Hypothalamus (tissue), 51 donors: ENCODE measurements at regions not wholly inside any gene's neighbourhood (a gene's known extent, or its start where the extent isn't known, plus 50 kb on each side); places are given as distances from the start of the nearest gene placed in this dataset.
A peak's percentile ranks its signal among the peaks of the same experiment; 100 is the strongest.

ENCODE experiments used
- DNase-seq, 51 donors: peaks; one replicate each; lab custom pipeline; 2025; lab: John Stamatoyannopoulos, UW

DNA sequence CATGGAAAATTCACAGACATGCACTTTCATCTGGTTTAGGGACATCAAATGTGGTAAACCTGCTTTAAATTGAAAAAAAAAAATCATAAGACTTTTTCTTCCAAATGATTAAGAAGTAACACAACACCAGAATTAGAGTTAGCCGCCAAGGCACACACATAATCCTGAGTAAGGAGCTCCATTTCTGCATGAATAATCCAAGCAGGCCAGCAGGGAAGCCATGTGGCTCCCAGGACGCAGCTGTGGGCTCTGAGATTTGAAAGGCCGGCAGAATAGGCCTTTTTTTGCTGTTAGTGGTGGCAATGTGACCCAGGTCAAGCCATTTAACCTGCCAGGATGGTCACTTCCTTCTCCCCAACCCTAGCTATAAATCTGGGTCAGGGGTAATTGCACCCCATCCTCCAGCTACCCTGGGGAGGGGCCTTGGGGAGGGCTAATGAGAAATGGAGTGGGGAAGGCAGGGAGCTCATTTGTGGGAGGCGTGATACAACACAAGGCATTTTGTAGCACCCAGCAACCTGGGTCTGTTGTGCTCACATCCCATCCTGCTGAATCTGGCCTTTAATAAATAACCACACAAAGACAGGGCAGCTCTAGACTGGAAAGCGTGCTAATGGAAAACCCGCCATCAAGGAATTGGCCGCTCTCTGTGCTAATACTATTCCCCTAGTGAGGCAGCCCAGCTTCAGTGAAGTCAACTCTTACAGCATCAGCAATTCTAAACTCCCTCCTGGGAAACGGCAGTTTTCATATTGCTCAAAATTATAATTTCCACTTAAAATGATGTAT is 178.5 kb downstream of the RHOU start:
- peak in 5 of 51 donors; percentile 9 to 30 (median 20) for DNase-seq

- DNase-seq, result no peak
These were observed 179.4 kb downstream of the RHOU start for GRCh38 chr1:228914700-228915099.

DNA sequence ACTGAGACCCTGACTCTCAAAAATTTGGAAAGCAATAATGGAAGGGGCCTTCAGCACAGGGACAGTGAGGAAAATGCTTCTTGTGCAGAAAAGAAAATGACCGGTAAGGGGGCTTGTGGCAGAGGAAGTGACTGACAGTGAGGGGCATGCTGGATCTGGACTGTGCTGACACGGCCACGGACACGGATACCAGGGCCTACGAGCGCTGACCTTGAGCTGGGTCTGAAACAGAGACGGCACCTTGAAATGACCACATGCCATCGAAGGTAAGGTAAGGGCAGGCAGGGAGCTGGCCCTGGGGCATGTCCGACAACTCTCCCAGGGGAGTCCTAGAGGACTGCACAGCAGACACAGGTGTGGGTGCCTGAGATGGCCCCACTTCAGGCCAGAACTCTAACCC is 182.1 kb downstream of the RHOU start:
- DNase-seq, result no peak

- DNase-seq, result no peak
These were observed 182.5 kb downstream of the RHOU start for GRCh38 chr1:228917755-228918154.

GRCh38 chr1:228918335-228918734 is 183.1 kb downstream of the RHOU start:
- DNase-seq, result no peak

GRCh38 chr1:228919914-228920313 is 184.6 kb downstream of the RHOU start:
- no peak for DNase-seq

GRCh38 chr1:228920831-228921230 is 185.6 kb downstream of the RHOU start:
- no peak for DNase-seq

- DNase-seq, result peak in 1 of 51 donors; percentile 21
These were observed 186.2 kb downstream of the RHOU start for GRCh38 chr1:228921481-228921880.

DNA sequence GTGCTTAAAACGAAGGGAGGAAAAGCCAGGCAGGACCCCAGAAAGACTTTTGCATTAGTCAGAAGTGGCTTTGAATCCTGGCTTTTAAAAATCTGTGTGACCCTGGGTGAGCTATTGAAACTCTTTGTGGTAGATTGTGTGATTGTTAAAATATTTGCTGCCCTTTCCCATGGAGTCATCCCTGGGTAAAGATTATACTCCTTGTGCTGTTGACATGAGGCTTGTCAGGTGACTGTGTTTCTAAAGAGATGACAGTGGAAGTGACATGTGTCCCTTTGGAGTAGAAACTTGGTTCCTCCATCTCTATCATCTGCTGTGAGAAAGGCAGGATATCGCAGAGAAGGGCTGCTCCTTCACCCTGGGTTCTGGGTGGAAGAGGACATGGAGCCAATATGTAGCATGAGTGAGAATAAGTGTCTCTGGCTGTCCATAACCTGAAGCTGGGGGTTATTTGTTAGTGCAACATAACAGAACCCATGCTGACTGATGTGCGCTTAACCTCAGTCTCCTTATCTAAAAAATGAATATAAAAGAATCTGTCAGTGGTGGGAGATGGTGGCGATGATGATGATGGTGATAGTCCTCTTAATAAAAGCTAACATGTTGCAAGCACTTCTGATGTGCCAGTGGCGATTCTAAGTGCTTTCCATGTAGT is 187.6 kb downstream of the RHOU start:
- DNase-seq, result no peak

GRCh38 chr1:228923973-228924686 is 188.9 kb downstream of the RHOU start:
- no peak for DNase-seq

DNA sequence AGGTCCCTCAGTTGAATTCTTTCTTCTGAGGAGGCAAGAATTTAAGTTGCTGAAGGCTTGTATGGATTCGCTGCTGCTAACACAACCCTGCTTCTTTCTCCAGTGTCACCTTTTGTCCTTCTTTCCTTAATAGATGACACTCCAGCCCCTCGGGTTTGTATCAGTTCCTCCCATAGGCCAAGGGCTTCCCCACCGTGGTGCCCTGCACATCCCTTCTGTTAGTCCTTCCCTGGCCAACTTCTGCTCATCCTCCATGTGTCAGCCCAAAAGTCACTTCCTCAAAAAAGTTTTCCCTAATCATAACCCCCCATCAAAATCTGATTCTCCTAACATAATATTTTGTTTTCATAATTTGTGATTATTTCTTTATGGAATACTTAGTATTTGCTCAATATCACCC is 190.4 kb downstream of the RHOU start:
- DNase-seq, result no peak

DNA sequence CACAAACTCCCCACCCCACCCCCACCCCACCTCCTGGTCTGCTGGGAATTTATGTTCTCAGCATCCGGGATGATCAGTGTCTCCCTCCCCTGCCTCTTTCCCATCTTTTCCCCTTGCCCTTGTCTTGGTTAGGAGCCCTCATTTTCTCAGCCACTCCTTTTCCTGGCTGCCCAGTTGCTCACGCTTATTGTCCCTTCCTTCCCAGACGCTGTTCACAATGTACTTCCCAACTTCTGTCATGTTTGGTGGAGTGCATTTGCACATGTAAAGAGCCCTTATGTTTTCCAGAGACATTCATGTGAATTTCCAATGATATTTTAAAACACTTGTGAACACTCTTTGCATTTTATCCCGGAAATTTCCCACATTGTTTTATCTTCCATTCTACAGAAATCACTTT is 192.1 kb downstream of the RHOU start:
- no peak for DNase-seq

DNA sequence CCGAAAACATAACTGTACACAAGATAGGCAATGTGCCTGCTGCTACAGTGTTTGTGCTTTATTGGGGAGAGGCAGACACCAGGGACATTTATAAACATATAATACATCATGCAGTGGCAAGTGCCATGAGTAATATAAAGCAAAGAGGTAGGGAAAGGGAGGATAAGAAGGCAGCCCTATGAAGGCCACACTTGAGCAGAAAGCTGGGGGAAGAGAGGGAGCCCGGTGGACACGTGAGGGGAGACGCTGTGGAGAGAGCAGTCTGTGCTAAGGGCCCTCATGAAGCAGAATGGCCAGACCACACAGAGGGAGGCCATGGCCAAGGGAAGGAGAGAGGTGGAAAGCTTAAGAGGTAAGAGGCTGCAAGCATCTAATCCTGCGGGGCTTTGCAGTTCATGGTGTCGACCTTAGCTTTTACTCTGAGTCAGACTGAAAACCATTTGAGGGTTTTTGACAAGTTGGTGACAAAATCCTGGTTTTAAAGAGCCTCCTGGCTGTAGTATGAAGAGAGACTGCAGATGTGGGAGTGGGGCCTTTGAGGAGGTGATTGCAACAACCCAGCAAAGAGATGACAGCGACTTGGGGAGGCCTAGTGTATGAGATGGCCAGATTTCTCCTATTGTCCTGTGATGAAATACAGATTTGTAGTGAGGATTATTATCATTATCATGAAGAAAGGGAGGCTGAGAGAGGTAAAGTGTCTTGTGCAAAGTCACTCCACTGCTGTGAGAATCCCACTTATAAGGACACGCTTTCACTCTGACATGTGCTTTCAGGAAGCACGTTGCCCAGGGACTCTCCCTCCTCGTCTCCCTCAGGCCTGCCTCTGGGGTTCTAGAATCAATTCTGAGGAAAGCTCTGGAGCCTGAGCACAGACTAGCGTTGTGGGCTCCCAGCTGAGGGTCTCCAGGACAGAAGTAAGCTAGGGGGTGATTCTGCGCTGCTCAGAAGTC is 192.9 kb downstream of the RHOU start:
- DNase-seq, result no peak

- no peak for DNase-seq
These were observed 194.3 kb downstream of the RHOU start for GRCh38 chr1:228929476-228930027.

GRCh38 chr1:228930479-228930957 is 195.2 kb downstream of the RHOU start:
- DNase-seq, result no peak

- no peak for DNase-seq
These were observed 198.5 kb downstream of the RHOU start for GRCh38 chr1:228933753-228934152.

- no peak for DNase-seq
These were observed 200.0 kb downstream of the RHOU start for GRCh38 chr1:228935198-228935663.

DNA sequence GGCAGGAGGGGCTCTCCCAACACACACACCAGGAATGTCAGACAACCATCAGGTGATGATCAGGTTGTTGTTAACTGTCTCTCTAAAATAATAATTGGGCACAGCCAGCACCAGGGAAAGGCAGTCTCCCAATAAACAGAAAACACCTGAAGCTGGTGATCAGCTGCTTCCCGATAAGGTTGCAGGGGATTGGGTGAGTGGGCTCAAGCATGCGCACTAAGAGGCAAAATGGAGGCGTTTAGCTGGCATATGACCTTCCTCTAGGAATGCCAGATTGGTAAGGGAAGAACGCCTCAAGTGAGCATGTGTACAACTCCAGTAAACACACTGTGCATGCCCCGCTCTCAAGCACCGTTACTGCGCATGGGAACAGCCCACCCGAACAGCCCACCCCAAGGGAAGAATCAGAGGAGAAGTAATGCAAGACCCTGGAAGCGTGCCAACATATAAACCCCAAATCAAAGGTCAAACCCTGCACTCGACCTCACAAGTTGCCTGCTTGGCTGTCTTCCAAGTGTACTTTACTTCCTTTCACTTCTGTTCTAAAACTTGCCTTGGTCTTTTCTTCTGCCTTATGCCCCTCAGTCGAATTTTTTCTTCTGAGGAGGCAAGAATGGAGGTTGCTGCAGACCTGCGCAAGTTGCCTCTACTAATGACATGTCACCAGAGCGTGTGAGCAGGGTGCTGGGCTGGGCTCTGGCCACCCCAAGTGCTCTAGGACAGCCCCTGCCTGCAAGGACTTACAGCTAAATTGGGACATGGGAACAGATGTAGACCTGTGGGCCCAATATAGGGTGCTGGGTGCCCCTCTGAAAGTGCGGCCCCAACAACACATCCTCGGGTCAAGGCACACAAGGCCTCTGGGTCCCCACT is 200.8 kb downstream of the RHOU start:
- DNase-seq, result no peak

- no peak for DNase-seq
These were observed 201.6 kb downstream of the RHOU start for GRCh38 chr1:228936881-228937280.
